Calu3 (cell line): ENCODE measurements at regions not wholly inside any gene's neighbourhood (a gene's known extent, or its start where the extent isn't known, plus 50 kb on each side); places are given as distances from the start of the nearest gene placed in this dataset.

Experiments used
- BruUV-seq: library from RNA; stranded (reverse); fragments of 400-500 nt; replicated peaks from 2 replicates; lab custom pipeline; 2021; lab: Mats Ljungman, UMichigan
- CTCF ChIA-PET: fragments of 300-600 bp; sonication (Branson Sonifier 250); formaldehyde crosslinking; loops from one replicate; lab custom pipeline; 2022; ENCODE audit warnings: antibody characterized with exemption; lab: Charles Lee
- DNase-seq: peaks from one replicate; pipeline ENCODE4 v3.0.0; 2022
- H3K27ac Mint-ChIP-seq: one replicate; pipeline ENCODE4 v1.8.0; 2022; ENCODE audit warnings: mixed read lengths; ENCODE audit not compliant: unreplicated experiment
- H3K27me3 Mint-ChIP-seq: one replicate; pipeline ENCODE4 v1.8.0; 2022; ENCODE audit warnings: mixed read lengths; ENCODE audit not compliant: unreplicated experiment
- H3K36me3 Mint-ChIP-seq: one replicate; pipeline ENCODE4 v1.8.0; 2022; ENCODE audit warnings: mild to moderate bottlenecking, moderate library complexity, mixed read lengths; ENCODE audit not compliant: insufficient read depth, unreplicated experiment
- H3K4me1 Mint-ChIP-seq: one replicate; pipeline ENCODE4 v1.8.0; 2022; ENCODE audit warnings: mild to moderate bottlenecking, low read depth, mixed read lengths; ENCODE audit not compliant: unreplicated experiment
- H3K4me3 Mint-ChIP-seq: one replicate; pipeline ENCODE4 v1.8.0; 2022; ENCODE audit warnings: mild to moderate bottlenecking, low read depth, moderate library complexity, mixed read lengths; ENCODE audit not compliant: unreplicated experiment
- H3K9me3 Mint-ChIP-seq: one replicate; pipeline ENCODE4 v1.8.0; 2022; ENCODE audit warnings: low read depth, mixed read lengths; ENCODE audit not compliant: unreplicated experiment
- intact Hi-C: fragments of 100-400 bp; cut with micrococcal nuclease; formaldehyde crosslinking; loops from one replicate; pipeline ENCODE4 v1.10.0; 2022; ENCODE audit not compliant: unreplicated experiment
- TF ChIP-seq, protein P1 (sequence below): fragments of 200-600 bp; IDR thresholded peaks from one replicate; pipeline ENCODE4 v1.8.0; 2022; ENCODE audit warnings: antibody characterized with exemption; ENCODE audit not compliant: unreplicated experiment

DNA sequence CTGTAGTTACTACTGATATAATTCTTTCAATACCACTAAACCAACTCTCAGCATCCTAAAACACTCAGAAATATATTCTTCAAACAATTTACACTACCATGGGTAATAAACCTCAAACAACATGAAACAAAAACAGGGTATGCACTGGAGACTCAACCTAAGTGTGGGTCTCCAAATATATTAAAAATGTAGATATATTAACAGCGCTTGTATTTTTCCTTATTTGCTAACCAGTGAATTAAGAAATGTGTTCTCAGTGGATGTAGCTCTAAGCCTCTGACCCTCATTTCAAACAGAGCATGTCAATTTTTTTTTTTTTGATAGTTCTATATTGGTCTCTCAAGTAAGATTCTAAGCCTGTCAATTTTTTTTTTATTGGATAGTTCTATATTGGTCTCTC is 778.5 kb upstream of the CDH10 start:
- H3K27ac Mint-ChIP-seq: no peak overlapping the region
- CTCF ChIA-PET: no interaction called here
- H3K4me1 Mint-ChIP-seq: no peaks in the 10 kb centered on the region
- DNase-seq: no peak
- TF ChIP-seq, protein P1, sequence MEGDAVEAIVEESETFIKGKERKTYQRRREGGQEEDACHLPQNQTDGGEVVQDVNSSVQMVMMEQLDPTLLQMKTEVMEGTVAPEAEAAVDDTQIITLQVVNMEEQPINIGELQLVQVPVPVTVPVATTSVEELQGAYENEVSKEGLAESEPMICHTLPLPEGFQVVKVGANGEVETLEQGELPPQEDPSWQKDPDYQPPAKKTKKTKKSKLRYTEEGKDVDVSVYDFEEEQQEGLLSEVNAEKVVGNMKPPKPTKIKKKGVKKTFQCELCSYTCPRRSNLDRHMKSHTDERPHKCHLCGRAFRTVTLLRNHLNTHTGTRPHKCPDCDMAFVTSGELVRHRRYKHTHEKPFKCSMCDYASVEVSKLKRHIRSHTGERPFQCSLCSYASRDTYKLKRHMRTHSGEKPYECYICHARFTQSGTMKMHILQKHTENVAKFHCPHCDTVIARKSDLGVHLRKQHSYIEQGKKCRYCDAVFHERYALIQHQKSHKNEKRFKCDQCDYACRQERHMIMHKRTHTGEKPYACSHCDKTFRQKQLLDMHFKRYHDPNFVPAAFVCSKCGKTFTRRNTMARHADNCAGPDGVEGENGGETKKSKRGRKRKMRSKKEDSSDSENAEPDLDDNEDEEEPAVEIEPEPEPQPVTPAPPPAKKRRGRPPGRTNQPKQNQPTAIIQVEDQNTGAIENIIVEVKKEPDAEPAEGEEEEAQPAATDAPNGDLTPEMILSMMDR: no peak
- H3K27me3 Mint-ChIP-seq: no peaks in the 10 kb centered on the region
- intact Hi-C loops: no loop called here
- H3K9me3 Mint-ChIP-seq: peaks cover 6% of the 10 kb centered on the region
- H3K4me3 Mint-ChIP-seq: no peak overlapping the region
- no TSS peak for BruUV-seq
- H3K36me3 Mint-ChIP-seq: no peaks in the 10 kb centered on the region

DNA sequence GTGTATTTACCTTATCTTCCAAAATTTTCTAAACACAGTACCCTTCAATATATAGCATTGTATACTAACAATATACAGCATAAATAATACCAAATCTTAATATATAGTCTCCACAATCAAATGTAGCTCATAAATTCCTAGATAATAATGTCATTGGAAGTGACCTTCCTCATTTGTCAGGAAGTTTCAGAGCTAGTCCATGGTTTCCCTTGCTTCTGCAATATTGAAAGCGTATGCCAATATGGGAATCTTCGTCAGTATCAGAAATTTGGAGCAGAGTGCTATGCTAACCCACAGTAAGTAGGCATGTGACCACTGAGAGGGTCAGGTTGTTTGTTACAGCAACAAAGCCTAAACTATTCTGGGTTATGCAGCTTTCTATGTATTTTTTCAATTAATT is 774.9 kb upstream of the CDH10 start:
- H3K9me3 Mint-ChIP-seq: peaks cover 3% of the 10 kb centered on the region
- no peaks in the 10 kb centered on the region for H3K36me3 Mint-ChIP-seq
- H3K27ac Mint-ChIP-seq: no peak overlapping the region
- BruUV-seq: no TSS peak
- no peak for DNase-seq
- intact Hi-C loops: no loop called here
- CTCF ChIA-PET: interaction anchor here (0.5 kb wide), 1 partner anchor 244 kb away, joined by 4 read pairs; no protein-coding TSS in a partner anchor
- H3K4me3 Mint-ChIP-seq: no peak overlapping the region
- TF ChIP-seq, protein P1: no peak
- H3K27me3 Mint-ChIP-seq: no peaks in the 10 kb centered on the region
- H3K4me1 Mint-ChIP-seq: no peaks in the 10 kb centered on the region

DNA sequence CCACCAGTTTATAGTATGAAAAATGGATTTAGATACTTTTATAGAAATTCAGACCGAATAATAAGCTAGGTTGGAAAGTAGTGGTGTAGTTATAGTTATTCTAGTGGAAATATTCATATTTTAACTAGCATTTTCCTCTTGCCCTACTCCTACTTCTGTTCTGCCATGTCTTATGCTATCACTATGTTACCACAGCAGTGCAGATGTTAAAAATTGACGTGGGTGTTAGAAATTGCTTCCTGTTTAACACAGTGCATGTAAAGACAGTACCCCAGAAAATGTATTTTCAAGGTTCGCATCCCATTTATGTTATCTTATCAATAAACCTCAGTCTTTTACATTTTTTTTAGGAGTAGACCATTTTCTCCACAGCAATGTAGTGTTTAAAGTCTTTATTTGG is 774.2 kb upstream of the CDH10 start:
- TF ChIP-seq, protein P1: no peak
- Mint-ChIP-seq H3K27me3 (no peaks in the 10 kb centered on the region), H3K4me3 (no peak overlapping the region), H3K27ac (no peak overlapping the region), H3K4me1 (no peaks in the 10 kb centered on the region), H3K36me3 (no peaks in the 10 kb centered on the region), H3K9me3 (no peaks in the 10 kb centered on the region)
- BruUV-seq: no TSS peak
- intact Hi-C loops: no loop called here
- CTCF ChIA-PET: no interaction called here
- no peak for DNase-seq

DNA sequence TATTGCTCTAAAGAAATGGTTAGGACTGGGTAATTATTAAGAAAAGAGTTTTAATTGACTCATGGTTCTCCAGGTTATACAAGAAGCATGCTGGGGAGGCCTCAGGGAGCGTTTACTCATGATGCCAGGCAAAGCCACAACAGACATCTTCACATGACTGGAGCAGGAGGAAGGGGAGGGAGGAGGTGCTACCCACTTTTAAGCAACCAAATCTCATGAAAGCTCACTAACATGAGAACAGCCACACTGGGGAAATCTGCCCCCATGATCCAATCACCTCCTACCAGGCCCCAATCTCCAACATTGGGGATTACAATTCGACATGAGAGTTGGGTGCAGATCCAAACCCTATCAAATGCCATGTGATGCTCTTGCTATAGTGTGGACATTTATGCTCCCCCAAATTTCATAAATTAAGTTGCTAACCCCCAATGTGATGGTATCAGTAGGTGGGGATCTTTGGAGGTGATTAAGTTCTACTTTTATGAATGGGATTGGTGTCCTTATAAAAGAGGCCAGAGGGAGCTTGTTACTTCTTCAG is 773.6 kb upstream of the CDH10 start:
- TF ChIP-seq, protein P1: no peak
- CTCF ChIA-PET: no interaction called here
- no peaks in the 10 kb centered on the region for H3K27me3 Mint-ChIP-seq
- H3K27ac Mint-ChIP-seq: no peak overlapping the region
- H3K4me3 Mint-ChIP-seq: no peak overlapping the region
- DNase-seq: no peak
- no peaks in the 10 kb centered on the region for H3K36me3 Mint-ChIP-seq
- H3K4me1 Mint-ChIP-seq: no peaks in the 10 kb centered on the region
- BruUV-seq: no TSS peak
- H3K9me3 Mint-ChIP-seq: no peaks in the 10 kb centered on the region
- intact Hi-C loops: no loop called here
